ENCODE measurements at regions not wholly inside any gene's neighbourhood (a gene's known extent, or its start where the extent isn't known, plus 50 kb on each side); places are given as distances from the start of the nearest gene placed in this dataset.

DNA sequence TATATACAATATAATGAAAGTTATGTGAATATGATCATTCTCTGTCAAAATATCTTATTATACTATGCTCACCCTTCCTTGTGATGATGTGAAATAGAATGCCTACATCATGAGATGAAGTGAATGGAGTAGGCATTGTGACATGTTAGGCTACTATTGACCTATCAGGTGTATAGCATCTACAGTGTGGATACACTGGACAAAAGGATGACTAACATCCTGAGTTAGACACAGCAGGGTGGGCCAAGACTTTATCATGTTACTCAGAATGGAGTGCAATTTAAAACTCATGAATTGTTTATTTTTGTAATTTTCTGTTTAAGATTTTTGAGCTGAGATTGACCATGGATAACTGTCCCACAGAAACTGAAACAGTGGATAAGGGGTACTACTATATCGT lies 53.4 kb upstream of the NAV3 start:
- intact Hi-C loops (cut with micrococcal nuclease; ENCODE audit: unreplicated experiment): no loop called here
- H3K9me3 Mint-ChIP-seq (ENCODE audit: low read depth, unreplicated experiment): no peaks in the 10 kb centered on the region
- no peak for DNase-seq
- no peak for TF ChIP-seq CTCF (IDR thresholded peaks at IDR 0.05; ENCODE audit: unreplicated experiment)
- no TSS peak for BruUV-seq (replicated peaks)
- CTCF ChIA-PET: no interaction called here
- no peaks in the 10 kb centered on the region for H3K27me3 Mint-ChIP-seq (ENCODE audit: unreplicated experiment)
- no peak overlapping the region for H3K4me3 Mint-ChIP-seq (ENCODE audit: low read depth, unreplicated experiment)
- no peaks in the 10 kb centered on the region for H3K36me3 Mint-ChIP-seq (ENCODE audit: insufficient read depth, unreplicated experiment)
- H3K27ac Mint-ChIP-seq (ENCODE audit: unreplicated experiment): no peak overlapping the region
- no peaks in the 10 kb centered on the region for H3K4me1 Mint-ChIP-seq (ENCODE audit: low read depth, unreplicated experiment)

GRCh38 chr12:77774761-77775160 lies 55.9 kb upstream of the NAV3 start:
- no peaks in the 10 kb centered on the region for H3K9me3 Mint-ChIP-seq (ENCODE audit: low read depth, unreplicated experiment)
- H3K4me3 Mint-ChIP-seq (ENCODE audit: low read depth, unreplicated experiment): no peak overlapping the region
- H3K36me3 Mint-ChIP-seq (ENCODE audit: insufficient read depth, unreplicated experiment): no peaks in the 10 kb centered on the region
- intact Hi-C loops (cut with micrococcal nuclease; ENCODE audit: unreplicated experiment): no loop called here
- no TSS peak for BruUV-seq (replicated peaks)
- CTCF ChIA-PET: interaction anchor here (0.7 kb wide), 1 partner anchor 27 kb away, joined by 4 read pairs; no protein-coding TSS in a partner anchor
- H3K4me1 Mint-ChIP-seq (ENCODE audit: low read depth, unreplicated experiment): no peaks in the 10 kb centered on the region
- no peak for TF ChIP-seq CTCF (IDR thresholded peaks at IDR 0.05; ENCODE audit: unreplicated experiment)
- no peaks in the 10 kb centered on the region for H3K27me3 Mint-ChIP-seq (ENCODE audit: unreplicated experiment)
- no peak overlapping the region for H3K27ac Mint-ChIP-seq (ENCODE audit: unreplicated experiment)
- DNase-seq: no peak

DNA sequence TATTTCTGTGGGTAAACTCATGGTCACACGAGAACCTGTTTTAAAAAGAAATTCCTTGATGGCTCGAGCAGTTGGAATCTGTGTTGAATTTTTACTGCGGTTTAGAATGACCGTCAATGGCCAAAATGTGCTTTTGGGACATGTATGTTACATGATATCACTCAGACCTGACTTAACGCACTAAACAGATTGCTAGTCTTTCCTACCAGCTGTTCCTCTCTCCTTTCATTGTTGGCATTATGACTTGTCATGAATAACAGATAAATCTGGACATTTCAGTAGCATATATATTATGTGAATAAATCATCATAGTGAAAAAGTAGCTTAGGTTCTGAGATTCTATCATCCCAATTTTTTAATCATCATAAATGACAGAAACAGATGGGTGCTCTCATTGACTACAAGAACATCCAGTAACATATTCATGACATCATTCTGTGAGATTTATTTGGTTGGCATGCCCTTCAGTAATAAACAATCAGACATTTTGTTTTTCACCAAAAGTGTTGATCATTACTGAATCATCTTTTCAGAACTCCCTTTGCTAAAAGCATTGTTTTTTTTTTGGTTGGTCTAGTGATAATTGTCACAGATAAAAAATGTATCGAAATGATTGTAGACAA lies 57.9 kb upstream of the NAV3 start:
- Mint-ChIP-seq H3K36me3 (ENCODE audit: insufficient read depth, unreplicated experiment) (no peaks in the 10 kb centered on the region), H3K4me1 (ENCODE audit: low read depth, unreplicated experiment) (no peaks in the 10 kb centered on the region), H3K9me3 (ENCODE audit: low read depth, unreplicated experiment) (peaks cover 3% of the 10 kb centered on the region), H3K4me3 (ENCODE audit: low read depth, unreplicated experiment) (no peak overlapping the region), H3K27ac (ENCODE audit: unreplicated experiment) (no peak overlapping the region), H3K27me3 (ENCODE audit: unreplicated experiment) (no peaks in the 10 kb centered on the region)
- CTCF ChIA-PET: no interaction called here
- intact Hi-C loops (cut with micrococcal nuclease; ENCODE audit: unreplicated experiment): no loop called here
- DNase-seq: no peak
- no TSS peak for BruUV-seq (replicated peaks)
- no peak for TF ChIP-seq CTCF (IDR thresholded peaks at IDR 0.05; ENCODE audit: unreplicated experiment)

- no peaks in the 10 kb centered on the region for H3K36me3 Mint-ChIP-seq (ENCODE audit: insufficient read depth, unreplicated experiment)
- BruUV-seq (replicated peaks): no TSS peak
- DNase-seq: no peak
- H3K27me3 Mint-ChIP-seq (ENCODE audit: unreplicated experiment): no peaks in the 10 kb centered on the region
- no peak for TF ChIP-seq CTCF (IDR thresholded peaks at IDR 0.05; ENCODE audit: unreplicated experiment)
- no peak overlapping the region for H3K4me3 Mint-ChIP-seq (ENCODE audit: low read depth, unreplicated experiment)
- peaks cover 3% of the 10 kb centered on the region for H3K9me3 Mint-ChIP-seq (ENCODE audit: low read depth, unreplicated experiment)
- H3K27ac Mint-ChIP-seq (ENCODE audit: unreplicated experiment): no peak overlapping the region
- H3K4me1 Mint-ChIP-seq (ENCODE audit: low read depth, unreplicated experiment): peaks cover 12% of the 10 kb centered on the region
- CTCF ChIA-PET: no interaction called here
- intact Hi-C loops (cut with micrococcal nuclease; ENCODE audit: unreplicated experiment): no loop called here
These were observed 62.1 kb upstream of the NAV3 start for GRCh38 chr12:77768558-77768957.
